ENCODE measurements at regions not wholly inside any gene's neighbourhood (a gene's known extent, or its start where the extent isn't known, plus 50 kb on each side); places are given as distances from the start of the nearest gene placed in this dataset.

- TF ChIP-seq CTCF (IDR thresholded peaks at IDR 0.05) (no peak), POLR2A (IDR thresholded peaks at IDR 0.05) (no peak), POLR2AphosphoS5 (IDR thresholded peaks at IDR 0.05) (no peak)
Measured at GRCh38 chr1:67634396-67634935, 50.5 kb upstream of the GADD45A start.

Data from breast epithelium (tissue), 3 donors.